ENCODE measurements at regions not wholly inside any gene's neighbourhood (a gene's known extent, or its start where the extent isn't known, plus 50 kb on each side); places are given as distances from the start of the nearest gene placed in this dataset.

DNA sequence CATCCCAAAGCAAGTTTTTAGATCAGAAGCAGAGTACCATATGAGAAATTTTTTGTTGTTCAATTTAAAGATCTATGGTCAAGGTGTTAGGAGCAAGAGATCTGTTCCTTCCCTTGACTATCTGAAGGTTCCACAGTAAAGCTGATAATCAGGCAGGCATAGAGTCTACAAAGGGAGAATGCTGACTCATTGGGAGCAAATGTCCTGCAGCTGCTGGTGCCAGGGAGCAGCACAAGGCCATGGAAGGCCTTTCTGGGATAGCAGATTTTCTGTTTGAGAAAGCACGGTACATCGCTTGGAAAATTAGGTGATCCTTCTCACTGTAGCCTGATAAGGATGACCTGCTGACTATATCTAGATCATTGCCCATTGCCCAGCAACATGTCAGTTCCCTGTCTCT, 210.1 kb upstream of the C1orf87 start:
- TF ChIP-seq ZNF501 (tag by site-specific recombination; IDR thresholded peaks at IDR 0.05) (no peak), ZNF837 (tag by site-specific recombination; IDR thresholded peaks at IDR 0.05) (no peak), TCF7L2 (IDR thresholded peaks at IDR 0.05; ENCODE audit: borderline replicate concordance, low read depth, low read length) (no peak), ZNF354C (tag by site-specific recombination; IDR thresholded peaks at IDR 0.05; ENCODE audit: borderline replicate concordance, low read depth) (no peak), ZNF629 (tag by site-specific recombination; IDR thresholded peaks at IDR 0.05) (no peak)
- TF ChIP-seq, protein P1, sequence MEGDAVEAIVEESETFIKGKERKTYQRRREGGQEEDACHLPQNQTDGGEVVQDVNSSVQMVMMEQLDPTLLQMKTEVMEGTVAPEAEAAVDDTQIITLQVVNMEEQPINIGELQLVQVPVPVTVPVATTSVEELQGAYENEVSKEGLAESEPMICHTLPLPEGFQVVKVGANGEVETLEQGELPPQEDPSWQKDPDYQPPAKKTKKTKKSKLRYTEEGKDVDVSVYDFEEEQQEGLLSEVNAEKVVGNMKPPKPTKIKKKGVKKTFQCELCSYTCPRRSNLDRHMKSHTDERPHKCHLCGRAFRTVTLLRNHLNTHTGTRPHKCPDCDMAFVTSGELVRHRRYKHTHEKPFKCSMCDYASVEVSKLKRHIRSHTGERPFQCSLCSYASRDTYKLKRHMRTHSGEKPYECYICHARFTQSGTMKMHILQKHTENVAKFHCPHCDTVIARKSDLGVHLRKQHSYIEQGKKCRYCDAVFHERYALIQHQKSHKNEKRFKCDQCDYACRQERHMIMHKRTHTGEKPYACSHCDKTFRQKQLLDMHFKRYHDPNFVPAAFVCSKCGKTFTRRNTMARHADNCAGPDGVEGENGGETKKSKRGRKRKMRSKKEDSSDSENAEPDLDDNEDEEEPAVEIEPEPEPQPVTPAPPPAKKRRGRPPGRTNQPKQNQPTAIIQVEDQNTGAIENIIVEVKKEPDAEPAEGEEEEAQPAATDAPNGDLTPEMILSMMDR (tag by site-specific recombination; IDR thresholded peaks at IDR 0.05) = no peak
- TF ChIP-seq, protein P2, sequence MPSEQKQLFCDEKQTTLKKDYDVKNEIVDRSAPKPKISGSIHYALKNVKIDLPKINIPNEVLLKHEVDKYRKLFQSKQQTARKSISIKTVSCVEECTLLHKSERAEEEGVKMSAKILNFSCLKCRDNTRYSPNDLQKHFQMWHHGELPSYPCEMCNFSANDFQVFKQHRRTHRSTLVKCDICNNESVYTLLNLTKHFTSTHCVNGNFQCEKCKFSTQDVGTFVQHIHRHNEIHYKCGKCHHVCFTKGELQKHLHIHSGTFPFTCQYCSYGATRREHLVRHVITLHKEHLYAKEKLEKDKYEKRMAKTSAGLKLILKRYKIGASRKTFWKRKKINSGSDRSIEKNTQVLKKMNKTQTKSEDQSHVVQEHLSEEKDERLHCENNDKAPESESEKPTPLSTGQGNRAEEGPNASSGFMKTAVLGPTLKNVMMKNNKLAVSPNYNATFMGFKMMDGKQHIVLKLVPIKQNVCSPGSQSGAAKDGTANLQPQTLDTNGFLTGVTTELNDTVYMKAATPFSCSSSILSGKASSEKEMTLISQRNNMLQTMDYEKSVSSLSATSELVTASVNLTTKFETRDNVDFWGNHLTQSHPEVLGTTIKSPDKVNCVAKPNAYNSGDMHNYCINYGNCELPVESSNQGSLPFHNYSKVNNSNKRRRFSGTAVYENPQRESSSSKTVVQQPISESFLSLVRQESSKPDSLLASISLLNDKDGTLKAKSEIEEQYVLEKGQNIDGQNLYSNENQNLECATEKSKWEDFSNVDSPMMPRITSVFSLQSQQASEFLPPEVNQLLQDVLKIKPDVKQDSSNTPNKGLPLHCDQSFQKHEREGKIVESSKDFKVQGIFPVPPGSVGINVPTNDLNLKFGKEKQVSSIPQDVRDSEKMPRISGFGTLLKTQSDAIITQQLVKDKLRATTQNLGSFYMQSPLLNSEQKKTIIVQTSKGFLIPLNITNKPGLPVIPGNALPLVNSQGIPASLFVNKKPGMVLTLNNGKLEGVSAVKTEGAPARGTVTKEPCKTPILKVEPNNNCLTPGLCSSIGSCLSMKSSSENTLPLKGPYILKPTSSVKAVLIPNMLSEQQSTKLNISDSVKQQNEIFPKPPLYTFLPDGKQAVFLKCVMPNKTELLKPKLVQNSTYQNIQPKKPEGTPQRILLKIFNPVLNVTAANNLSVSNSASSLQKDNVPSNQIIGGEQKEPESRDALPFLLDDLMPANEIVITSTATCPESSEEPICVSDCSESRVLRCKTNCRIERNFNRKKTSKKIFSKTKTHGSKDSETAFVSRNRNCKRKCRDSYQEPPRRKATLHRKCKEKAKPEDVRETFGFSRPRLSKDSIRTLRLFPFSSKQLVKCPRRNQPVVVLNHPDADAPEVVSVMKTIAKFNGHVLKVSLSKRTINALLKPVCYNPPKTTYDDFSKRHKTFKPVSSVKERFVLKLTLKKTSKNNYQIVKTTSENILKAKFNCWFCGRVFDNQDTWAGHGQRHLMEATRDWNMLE (tag by site-specific recombination; conservative IDR thresholded peaks at IDR 0.05; ENCODE audit: low read depth) = no peak
- TF ChIP-seq, protein P3, sequence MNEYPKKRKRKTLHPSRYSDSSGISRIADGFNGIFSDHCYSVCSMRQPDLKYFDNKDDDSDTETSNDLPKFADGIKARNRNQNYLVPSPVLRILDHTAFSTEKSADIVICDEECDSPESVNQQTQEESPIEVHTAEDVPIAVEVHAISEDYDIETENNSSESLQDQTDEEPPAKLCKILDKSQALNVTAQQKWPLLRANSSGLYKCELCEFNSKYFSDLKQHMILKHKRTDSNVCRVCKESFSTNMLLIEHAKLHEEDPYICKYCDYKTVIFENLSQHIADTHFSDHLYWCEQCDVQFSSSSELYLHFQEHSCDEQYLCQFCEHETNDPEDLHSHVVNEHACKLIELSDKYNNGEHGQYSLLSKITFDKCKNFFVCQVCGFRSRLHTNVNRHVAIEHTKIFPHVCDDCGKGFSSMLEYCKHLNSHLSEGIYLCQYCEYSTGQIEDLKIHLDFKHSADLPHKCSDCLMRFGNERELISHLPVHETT (tag by site-specific recombination; IDR thresholded peaks at IDR 0.05) = no peak

All from HEK293 (cell line).